ENCODE measurements at regions not wholly inside any gene's neighbourhood (a gene's known extent, or its start where the extent isn't known, plus 50 kb on each side); places are given as distances from the start of the nearest gene placed in this dataset.
"Not testable (repeated sequence)": the region's sequence is repeated elsewhere in the genome, so short reads cannot be mapped to it uniquely, and the experiment has no call there.

GRCh38 chr12:125528281-125528680, 463.0 kb downstream of the AACS start:
- no peaks in the 10 kb centered on the region for H3K9me3 ChIP-seq (ENCODE audit: control insufficient read depth, insufficient read depth, low read length)
- H3K9ac ChIP-seq (ENCODE audit: low read depth, low read length): no peak overlapping the region
- no peak overlapping the region for H3K4me3 ChIP-seq (ENCODE audit: low read depth, low read length)

GRCh38 chr12:125530201-125530600, 465.0 kb downstream of the AACS start:
- no peaks in the 10 kb centered on the region for H3K9me3 ChIP-seq (ENCODE audit: control insufficient read depth, insufficient read depth, low read length)
- no peak overlapping the region for H3K9ac ChIP-seq (ENCODE audit: low read depth, low read length)
- no peak overlapping the region for H3K4me3 ChIP-seq (ENCODE audit: low read depth, low read length)
- H3K4me1 ChIP-seq (ENCODE audit: control insufficient read depth, insufficient read depth, low read length): no peaks in the 10 kb centered on the region
- no peaks in the 10 kb centered on the region for H3K36me3 ChIP-seq (ENCODE audit: control insufficient read depth, insufficient read depth, low read length)
- H3K27me3 ChIP-seq (ENCODE audit: control insufficient read depth, insufficient read depth, low read length): no peaks in the 10 kb centered on the region

More at GRCh38 chr12:125528281-125528680, 463.0 kb downstream of the AACS start:
- Histone ChIP-seq H3K4me1 (ENCODE audit: control insufficient read depth, insufficient read depth, low read length) (no peaks in the 10 kb centered on the region), H3K36me3 (ENCODE audit: control insufficient read depth, insufficient read depth, low read length) (no peaks in the 10 kb centered on the region), H3K27me3 (ENCODE audit: control insufficient read depth, insufficient read depth, low read length) (no peaks in the 10 kb centered on the region)

GRCh38 chr12:125530876-125531275, 465.6 kb downstream of the AACS start:
- H3K36me3 ChIP-seq (ENCODE audit: control insufficient read depth, insufficient read depth, low read length): no peaks in the 10 kb centered on the region
- no peak overlapping the region for H3K9ac ChIP-seq (ENCODE audit: low read depth, low read length)
- no peaks in the 10 kb centered on the region for H3K9me3 ChIP-seq (ENCODE audit: control insufficient read depth, insufficient read depth, low read length)
- no peak overlapping the region for H3K4me3 ChIP-seq (ENCODE audit: low read depth, low read length)
- no peaks in the 10 kb centered on the region for H3K4me1 ChIP-seq (ENCODE audit: control insufficient read depth, insufficient read depth, low read length)
- H3K27me3 ChIP-seq (ENCODE audit: control insufficient read depth, insufficient read depth, low read length): no peaks in the 10 kb centered on the region

- H3K36me3 ChIP-seq (ENCODE audit: control insufficient read depth, insufficient read depth, low read length): no peaks in the 10 kb centered on the region
- no peak overlapping the region for H3K4me3 ChIP-seq (ENCODE audit: low read depth, low read length)
- H3K9me3 ChIP-seq (ENCODE audit: control insufficient read depth, insufficient read depth, low read length): no peaks in the 10 kb centered on the region
- H3K27me3 ChIP-seq (ENCODE audit: control insufficient read depth, insufficient read depth, low read length): no peaks in the 10 kb centered on the region
- H3K9ac ChIP-seq (ENCODE audit: low read depth, low read length): no peak overlapping the region
- no peaks in the 10 kb centered on the region for H3K4me1 ChIP-seq (ENCODE audit: control insufficient read depth, insufficient read depth, low read length)
Measured at GRCh38 chr12:125531574-125531973, 466.3 kb downstream of the AACS start.

- H3K4me3 ChIP-seq (ENCODE audit: low read depth, low read length): no peak overlapping the region
- H3K36me3 ChIP-seq (ENCODE audit: control insufficient read depth, insufficient read depth, low read length): no peaks in the 10 kb centered on the region
- no peaks in the 10 kb centered on the region for H3K27me3 ChIP-seq (ENCODE audit: control insufficient read depth, insufficient read depth, low read length)
- H3K9me3 ChIP-seq (ENCODE audit: control insufficient read depth, insufficient read depth, low read length): no peaks in the 10 kb centered on the region
- H3K4me1 ChIP-seq (ENCODE audit: control insufficient read depth, insufficient read depth, low read length): no peaks in the 10 kb centered on the region
- no peak overlapping the region for H3K9ac ChIP-seq (ENCODE audit: low read depth, low read length)
Measured at GRCh38 chr12:125533434-125534029, 468.3 kb downstream of the AACS start.

- Histone ChIP-seq H3K4me1 (ENCODE audit: control insufficient read depth, insufficient read depth, low read length) (no peaks in the 10 kb centered on the region), H3K9me3 (ENCODE audit: control insufficient read depth, insufficient read depth, low read length) (no peaks in the 10 kb centered on the region), H3K27me3 (ENCODE audit: control insufficient read depth, insufficient read depth, low read length) (no peaks in the 10 kb centered on the region), H3K36me3 (ENCODE audit: control insufficient read depth, insufficient read depth, low read length) (no peaks in the 10 kb centered on the region), H3K4me3 (ENCODE audit: low read depth, low read length) (no peak overlapping the region), H3K9ac (ENCODE audit: low read depth, low read length) (no peak overlapping the region)
Measured at GRCh38 chr12:125538401-125539199, 473.4 kb downstream of the AACS start.

GRCh38 chr12:125540580-125541204, 475.5 kb downstream of the AACS start:
- Histone ChIP-seq H3K27me3 (ENCODE audit: control insufficient read depth, insufficient read depth, low read length) (no peaks in the 10 kb centered on the region), H3K4me1 (ENCODE audit: control insufficient read depth, insufficient read depth, low read length) (no peaks in the 10 kb centered on the region), H3K9me3 (ENCODE audit: control insufficient read depth, insufficient read depth, low read length) (peaks cover 3% of the 10 kb centered on the region), H3K4me3 (ENCODE audit: low read depth, low read length) (no peak overlapping the region), H3K36me3 (ENCODE audit: control insufficient read depth, insufficient read depth, low read length) (no peaks in the 10 kb centered on the region), H3K9ac (ENCODE audit: low read depth, low read length) (no peak overlapping the region)

GRCh38 chr12:125544960-125545359, 479.7 kb downstream of the AACS start:
- no peak overlapping the region for H3K4me3 ChIP-seq (ENCODE audit: low read depth, low read length)
- H3K9ac ChIP-seq (ENCODE audit: low read depth, low read length): no peak overlapping the region
- H3K27me3 ChIP-seq (ENCODE audit: control insufficient read depth, insufficient read depth, low read length): no peaks in the 10 kb centered on the region
- H3K9me3 ChIP-seq (ENCODE audit: control insufficient read depth, insufficient read depth, low read length): peaks cover 3% of the 10 kb centered on the region
- no peaks in the 10 kb centered on the region for H3K4me1 ChIP-seq (ENCODE audit: control insufficient read depth, insufficient read depth, low read length)
- no peaks in the 10 kb centered on the region for H3K36me3 ChIP-seq (ENCODE audit: control insufficient read depth, insufficient read depth, low read length)

GRCh38 chr12:125549171-125549570, 483.9 kb downstream of the AACS start:
- H3K4me3 ChIP-seq (ENCODE audit: low read depth, low read length): no peak overlapping the region
- no peaks in the 10 kb centered on the region for H3K27me3 ChIP-seq (ENCODE audit: control insufficient read depth, insufficient read depth, low read length)
- H3K9me3 ChIP-seq (ENCODE audit: control insufficient read depth, insufficient read depth, low read length): peaks cover 3% of the 10 kb centered on the region
- no peak overlapping the region for H3K9ac ChIP-seq (ENCODE audit: low read depth, low read length)
- no peaks in the 10 kb centered on the region for H3K36me3 ChIP-seq (ENCODE audit: control insufficient read depth, insufficient read depth, low read length)
- no peaks in the 10 kb centered on the region for H3K4me1 ChIP-seq (ENCODE audit: control insufficient read depth, insufficient read depth, low read length)

GRCh38 chr12:125549836-125550235, 484.6 kb downstream of the AACS start:
- Histone ChIP-seq H3K9ac (ENCODE audit: low read depth, low read length) (no peak overlapping the region), H3K9me3 (ENCODE audit: control insufficient read depth, insufficient read depth, low read length) (peaks cover 3% of the 10 kb centered on the region), H3K4me3 (ENCODE audit: low read depth, low read length) (no peak overlapping the region), H3K27me3 (ENCODE audit: control insufficient read depth, insufficient read depth, low read length) (no peaks in the 10 kb centered on the region), H3K4me1 (ENCODE audit: control insufficient read depth, insufficient read depth, low read length) (no peaks in the 10 kb centered on the region), H3K36me3 (ENCODE audit: control insufficient read depth, insufficient read depth, low read length) (no peaks in the 10 kb centered on the region)

- no peaks in the 10 kb centered on the region for H3K36me3 ChIP-seq (ENCODE audit: control insufficient read depth, insufficient read depth, low read length)
- H3K27me3 ChIP-seq (ENCODE audit: control insufficient read depth, insufficient read depth, low read length): no peaks in the 10 kb centered on the region
- no peak overlapping the region for H3K4me3 ChIP-seq (ENCODE audit: low read depth, low read length)
- no peak overlapping the region for H3K9ac ChIP-seq (ENCODE audit: low read depth, low read length)
- no peaks in the 10 kb centered on the region for H3K9me3 ChIP-seq (ENCODE audit: control insufficient read depth, insufficient read depth, low read length)
- H3K4me1 ChIP-seq (ENCODE audit: control insufficient read depth, insufficient read depth, low read length): no peaks in the 10 kb centered on the region
Measured at GRCh38 chr12:125552295-125552694, 487.1 kb downstream of the AACS start.

- H3K4me3 ChIP-seq (ENCODE audit: low read depth, low read length); H3K36me3 ChIP-seq (ENCODE audit: control insufficient read depth, insufficient read depth, low read length); H3K4me1 ChIP-seq (ENCODE audit: control insufficient read depth, insufficient read depth, low read length); H3K9ac ChIP-seq (ENCODE audit: low read depth, low read length); H3K27me3 ChIP-seq (ENCODE audit: control insufficient read depth, insufficient read depth, low read length); H3K9me3 ChIP-seq (ENCODE audit: control insufficient read depth, insufficient read depth, low read length): not testable (repeated sequence)
Measured at GRCh38 chr12:125561008-125561407, 495.8 kb downstream of the AACS start.
